ENCODE measurements at regions not wholly inside any gene's neighbourhood (a gene's known extent, or its start where the extent isn't known, plus 50 kb on each side); places are given as distances from the start of the nearest gene placed in this dataset.
A peak's percentile ranks its signal among the peaks of the same experiment; 100 is the strongest.
"Not testable (repeated sequence)": the region's sequence is repeated elsewhere in the genome, so short reads cannot be mapped to it uniquely, and the experiment has no call there.

GRCh38 chr17:27158382-27158781 lies 135.5 kb upstream of the WSB1 start:
- intact Hi-C loops (cut with micrococcal nuclease): no loop called here
- Mint-ChIP-seq H3K36me3 (ENCODE audit: low read depth) (no peaks in the 10 kb centered on the region), H3K27me3 (no peaks in the 10 kb centered on the region), H3K27ac (no peak overlapping the region), H3K4me1 (no peaks in the 10 kb centered on the region), H3K9me3 (no peaks in the 10 kb centered on the region), H3K4me3 (no peak overlapping the region)
- TF ChIP-seq CTCF (IDR thresholded peaks at IDR 0.05): no peak
- DNase-seq (no peak), ATAC-seq (ENCODE audit: low read depth) (no peak)
- ChIA-PET POLR2A (no interaction called here), CTCF (no interaction called here)

GRCh38 chr17:27180322-27180721 lies 113.6 kb upstream of the WSB1 start:
- DNase-seq (no peak), ATAC-seq (ENCODE audit: low read depth) (no peak)
- CTCF ChIA-PET: no interaction called here
- intact Hi-C loops (cut with micrococcal nuclease): no loop called here
- no peaks in the 10 kb centered on the region for H3K27me3 Mint-ChIP-seq
- no peak overlapping the region for H3K4me3 Mint-ChIP-seq
- TF ChIP-seq CTCF (IDR thresholded peaks at IDR 0.05): no peak
- H3K9me3 Mint-ChIP-seq: no peaks in the 10 kb centered on the region
- H3K27ac Mint-ChIP-seq: no peak overlapping the region
- peaks cover 16% of the 10 kb centered on the region for H3K4me1 Mint-ChIP-seq
- H3K36me3 Mint-ChIP-seq (ENCODE audit: low read depth): no peaks in the 10 kb centered on the region
- POLR2A ChIA-PET: no interaction called here

- CTCF ChIA-PET; DNase-seq; H3K27me3 Mint-ChIP-seq; H3K9me3 Mint-ChIP-seq; H3K36me3 Mint-ChIP-seq (ENCODE audit: low read depth): not testable (repeated sequence)
- peak overlapping the region; percentile 80 for H3K27ac Mint-ChIP-seq
- H3K4me3 Mint-ChIP-seq: peak overlapping the region; percentile 15
- peaks cover 16% of the 10 kb centered on the region for H3K4me1 Mint-ChIP-seq
- intact Hi-C loops (cut with micrococcal nuclease): loop anchor here (1.0 kb wide), 1 partner anchor 36 kb away; no protein-coding TSS in a partner anchor
- ATAC-seq (ENCODE audit: low read depth): peak; percentile 64
- POLR2A ChIA-PET: interaction anchor here (0.8 to 0.9 kb wide), 2 partner anchors 36 to 37 kb away, joined by 3 read pairs; no protein-coding TSS in a partner anchor
Measured at GRCh38 chr17:27181379-27181925, 112.5 kb upstream of the WSB1 start.

- CTCF ChIA-PET: no interaction called here
- no peak for TF ChIP-seq CTCF (IDR thresholded peaks at IDR 0.05)
Measured at GRCh38 chr17:27181935-27182334, 112.0 kb upstream of the WSB1 start.

GRCh38 chr17:27197505-27197904 lies 96.4 kb upstream of the WSB1 start:
- H3K4me3 Mint-ChIP-seq; H3K36me3 Mint-ChIP-seq (ENCODE audit: low read depth); H3K4me1 Mint-ChIP-seq; H3K9me3 Mint-ChIP-seq; H3K27ac Mint-ChIP-seq; ATAC-seq (ENCODE audit: low read depth); H3K27me3 Mint-ChIP-seq: not testable (repeated sequence)
- ChIA-PET CTCF (interaction anchor here (1.0 to 4.8 kb wide), 6 partner anchors 22 to 403 kb away, joined by 3 to 37 read pairs (median 10); no protein-coding TSS in a partner anchor), POLR2A (interaction anchor here (0.6 to 1.0 kb wide), 2 partner anchors 97 to 135 kb away, joined by 4 read pairs; no protein-coding TSS in a partner anchor)
- peak; percentile 37 for DNase-seq
- intact Hi-C loops (cut with micrococcal nuclease): loop anchor here (1.0 to 5.0 kb wide), 6 partner anchors 20 to 404 kb away; no protein-coding TSS in a partner anchor

More at GRCh38 chr17:27181935-27182334, 112.0 kb upstream of the WSB1 start:
- H3K9me3 Mint-ChIP-seq: no peaks in the 10 kb centered on the region
- no peaks in the 10 kb centered on the region for H3K36me3 Mint-ChIP-seq (ENCODE audit: low read depth)
- no peak for ATAC-seq (ENCODE audit: low read depth)
- H3K4me3 Mint-ChIP-seq: no peak overlapping the region
- H3K4me1 Mint-ChIP-seq: peaks cover 16% of the 10 kb centered on the region
- H3K27me3 Mint-ChIP-seq: no peaks in the 10 kb centered on the region
- intact Hi-C loops (cut with micrococcal nuclease): loop anchor here (1.0 kb wide), 1 partner anchor 35 kb away; no protein-coding TSS in a partner anchor
- POLR2A ChIA-PET: interaction anchor here (0.8 to 0.9 kb wide), 2 partner anchors 35 to 36 kb away, joined by 3 read pairs; no protein-coding TSS in a partner anchor
- no peak for DNase-seq
- peak overlapping the region; percentile 80 for H3K27ac Mint-ChIP-seq

- Mint-ChIP-seq H3K4me3 (no peak overlapping the region), H3K4me1 (no peaks in the 10 kb centered on the region), H3K9me3 (no peaks in the 10 kb centered on the region), H3K27ac (no peak overlapping the region), H3K27me3 (no peaks in the 10 kb centered on the region), H3K36me3 (ENCODE audit: low read depth) (no peaks in the 10 kb centered on the region)
- DNase-seq (no peak), ATAC-seq (ENCODE audit: low read depth) (no peak)
- intact Hi-C loops (cut with micrococcal nuclease): loop anchor here (5.0 kb wide), 2 partner anchors 97 to 137 kb away; no protein-coding TSS in a partner anchor
- POLR2A ChIA-PET: no interaction called here
- CTCF ChIA-PET: interaction anchor here (1.7 kb wide), 1 partner anchor 399 kb away, joined by 3 read pairs; no protein-coding TSS in a partner anchor
- no peak for TF ChIP-seq CTCF (IDR thresholded peaks at IDR 0.05)
Measured at GRCh38 chr17:27199948-27200347, 94.0 kb upstream of the WSB1 start.
